B cell (primary cell): ENCODE measurements at regions not wholly inside any gene's neighbourhood (a gene's known extent, or its start where the extent isn't known, plus 50 kb on each side); places are given as distances from the start of the nearest gene placed in this dataset.

ENCODE experiments used
- EZH2 ChIP-seq: IDR thresholded peaks from 2 replicates; pipeline ENCODE4 v1.6.1; 2012; ENCODE audit warnings: borderline replicate concordance, low read depth, mild to moderate bottlenecking, moderate library complexity, low read length; ENCODE audit not compliant: insufficient read depth, poor library complexity, severe bottlenecking
- TF ChIP-seq, protein P1 (sequence below): fragments of 200-600 bp; IDR thresholded peaks from one replicate; pipeline ENCODE4 v1.8.0; 2022; ENCODE audit warnings: antibody characterized with exemption, mild to moderate bottlenecking

DNA sequence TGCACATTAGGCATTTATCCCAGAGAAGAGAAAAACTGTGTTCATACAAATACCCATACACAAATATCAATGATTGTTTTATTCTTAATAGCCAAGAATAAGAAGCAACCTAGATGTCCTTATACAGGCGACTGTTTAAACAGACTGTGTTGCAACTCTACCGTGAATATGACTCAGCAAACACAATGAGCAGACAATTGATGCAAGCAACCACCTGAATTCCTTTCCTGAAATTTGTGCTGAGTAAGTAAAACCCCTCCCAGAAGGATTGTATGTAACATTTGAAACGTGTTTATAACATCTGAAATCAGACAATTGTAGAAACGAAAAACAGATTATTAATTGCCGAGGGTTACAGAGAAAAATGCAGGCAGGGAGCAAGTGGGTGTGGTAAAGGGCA is 621.9 kb upstream of the SOX11 start:
- TF ChIP-seq, protein P1, sequence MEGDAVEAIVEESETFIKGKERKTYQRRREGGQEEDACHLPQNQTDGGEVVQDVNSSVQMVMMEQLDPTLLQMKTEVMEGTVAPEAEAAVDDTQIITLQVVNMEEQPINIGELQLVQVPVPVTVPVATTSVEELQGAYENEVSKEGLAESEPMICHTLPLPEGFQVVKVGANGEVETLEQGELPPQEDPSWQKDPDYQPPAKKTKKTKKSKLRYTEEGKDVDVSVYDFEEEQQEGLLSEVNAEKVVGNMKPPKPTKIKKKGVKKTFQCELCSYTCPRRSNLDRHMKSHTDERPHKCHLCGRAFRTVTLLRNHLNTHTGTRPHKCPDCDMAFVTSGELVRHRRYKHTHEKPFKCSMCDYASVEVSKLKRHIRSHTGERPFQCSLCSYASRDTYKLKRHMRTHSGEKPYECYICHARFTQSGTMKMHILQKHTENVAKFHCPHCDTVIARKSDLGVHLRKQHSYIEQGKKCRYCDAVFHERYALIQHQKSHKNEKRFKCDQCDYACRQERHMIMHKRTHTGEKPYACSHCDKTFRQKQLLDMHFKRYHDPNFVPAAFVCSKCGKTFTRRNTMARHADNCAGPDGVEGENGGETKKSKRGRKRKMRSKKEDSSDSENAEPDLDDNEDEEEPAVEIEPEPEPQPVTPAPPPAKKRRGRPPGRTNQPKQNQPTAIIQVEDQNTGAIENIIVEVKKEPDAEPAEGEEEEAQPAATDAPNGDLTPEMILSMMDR: no peak
- no peak for TF ChIP-seq EZH2
